Loucy (cell line): ENCODE measurements at regions not wholly inside any gene's neighbourhood (a gene's known extent, or its start where the extent isn't known, plus 50 kb on each side); places are given as distances from the start of the nearest gene placed in this dataset.

Experiments
- CTCF ChIP-seq: fragments of 200-600 bp; sonication (generic); conservative IDR thresholded peaks from 2 replicates; pipeline ENCODE4 v1.5.1; 2014; ENCODE audit warnings: mild to moderate bottlenecking, antibody characterized with exemption, low read length
- EZH2phosphoT487 ChIP-seq: fragments of 200-600 bp; IDR thresholded peaks from 2 replicates; pipeline ENCODE4 v1.6.1; 2018; ENCODE audit warnings: antibody characterized with exemption, mild to moderate bottlenecking, moderate library complexity, borderline replicate concordance

DNA sequence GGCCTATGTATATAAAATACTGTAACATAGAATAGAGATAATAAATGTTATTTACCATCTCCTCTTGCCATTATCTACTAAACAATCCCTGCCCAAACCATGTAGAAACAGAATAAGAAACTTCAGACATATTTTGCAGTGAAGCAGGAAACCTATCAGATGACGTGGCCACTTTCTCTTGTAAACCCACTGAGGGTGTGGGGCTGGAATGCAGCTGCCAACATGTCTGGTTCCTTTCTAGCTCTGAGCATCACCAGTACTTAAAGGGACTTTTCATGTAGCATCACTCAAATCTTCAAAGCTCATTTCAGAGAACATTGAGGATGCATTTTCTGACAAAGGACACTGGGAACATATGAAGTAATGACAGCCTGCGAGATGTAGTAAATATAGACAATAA, 251.8 kb downstream of the LPIN1 start:
- no peak for TF ChIP-seq CTCF
- no peak for TF ChIP-seq EZH2phosphoT487
